IMR-90 (cell line): ENCODE measurements at regions not wholly inside any gene's neighbourhood (a gene's known extent, or its start where the extent isn't known, plus 50 kb on each side); places are given as distances from the start of the nearest gene placed in this dataset.

Experiments
- ATAC-seq: fragments of 200-7000 bp; cut with Tn5 transposase; 2 replicates; pipeline ENCODE4 v1.9.1; 2020; ENCODE audit warnings: low read depth, mild to moderate bottlenecking, moderate library complexity
- BruUV-seq: library from RNA; stranded (reverse); fragments of 400-500 nt; replicated peaks from 2 replicates; lab custom pipeline; 2021; lab: Mats Ljungman, UMichigan
- CTCF ChIA-PET: fragments of 300-600 bp; formaldehyde crosslinking; extraction: SDS; loops from one replicate; lab custom pipeline; 2021; ENCODE audit warnings: antibody characterized with exemption; lab: Yijun Ruan, JAX
- POLR2A ChIA-PET: fragments of 300-600 bp; sonication (Branson Sonifier 250); formaldehyde crosslinking; loops from one replicate; lab custom pipeline; 2022; ENCODE audit warnings: antibody characterized with exemption; ENCODE audit not compliant: unreplicated experiment; lab: Charles Lee
- DNase-seq: peaks from one replicate; pipeline ENCODE4 v3.0.0; 2013
- H2AFZ ChIP-seq: replicated peaks from 2 replicates; pipeline ENCODE3; 2013; ENCODE audit warnings: low read length, mild to moderate bottlenecking; ENCODE audit not compliant: poor library complexity
- H2AK5ac ChIP-seq: 2 replicates; pipeline ENCODE4 v1.6.1; 2013; ENCODE audit warnings: low read depth, low read length, inconsistent platforms
- H2AK9ac ChIP-seq: replicated peaks from 2 replicates; pipeline ENCODE3; 2013; ENCODE audit warnings: mild to moderate bottlenecking, low read depth, low read length, moderate library complexity; ENCODE audit not compliant: poor library complexity
- H2BK120ac ChIP-seq: 2 replicates; pipeline ENCODE4 v1.6.1; 2013; ENCODE audit warnings: low read depth, low read length, inconsistent platforms
- H2BK15ac ChIP-seq: 3 replicates; pipeline ENCODE4 v1.6.1; 2013; ENCODE audit warnings: low read depth, low read length, inconsistent platforms
- H2BK20ac ChIP-seq: 2 replicates; pipeline ENCODE4 v1.6.1; 2013; ENCODE audit warnings: low read depth, mild to moderate bottlenecking, inconsistent platforms, low read length, moderate library complexity
- H2BK5ac ChIP-seq: 2 replicates; pipeline ENCODE4 v1.6.1; 2013; ENCODE audit warnings: mild to moderate bottlenecking, low read depth, low read length, inconsistent platforms; ENCODE audit not compliant: poor library complexity, severe bottlenecking
- H3K14ac ChIP-seq: replicated peaks from 2 replicates; pipeline ENCODE4 v1.6.1; 2013; ENCODE audit warnings: low read depth, low read length, inconsistent platforms
- H3K18ac ChIP-seq: 2 replicates; pipeline ENCODE4 v1.6.1; 2013; ENCODE audit warnings: low read depth, low read length, control low read depth
- H3K23ac ChIP-seq: 2 replicates; pipeline ENCODE4 v1.6.1; 2013; ENCODE audit warnings: low read depth, low read length, inconsistent platforms
- H3K27ac ChIP-seq: 2 replicates; pipeline ENCODE4 v1.5.1; 2013; ENCODE audit warnings: mild to moderate bottlenecking, control low read depth, low read length; ENCODE audit not compliant: insufficient read depth
- H3K27me3 ChIP-seq: 2 replicates; pipeline ENCODE4 v1.6.1; 2013; ENCODE audit warnings: low read length; ENCODE audit not compliant: control insufficient read depth, insufficient read depth
- H3K36me3 ChIP-seq: 2 replicates; pipeline ENCODE4 v1.6.1; 2013; ENCODE audit warnings: low read length, mixed read lengths; ENCODE audit not compliant: control insufficient read depth, insufficient read depth
- H3K4ac ChIP-seq: 2 replicates; pipeline ENCODE4 v1.6.1; 2013; ENCODE audit warnings: low read depth, low read length, inconsistent platforms
- H3K4me1 ChIP-seq: 2 replicates; pipeline ENCODE4 v1.6.1; 2013; ENCODE audit warnings: low read length, mixed read lengths; ENCODE audit not compliant: control insufficient read depth, insufficient read depth
- H3K4me2 ChIP-seq: 2 replicates; pipeline ENCODE4 v1.6.1; 2013; ENCODE audit warnings: low read depth, mild to moderate bottlenecking, control low read depth, low read length, moderate library complexity
- H3K4me3 ChIP-seq: 2 replicates; pipeline ENCODE4 v1.5.1; 2013; ENCODE audit warnings: low read depth, mild to moderate bottlenecking, control low read depth, low read length, moderate library complexity; ENCODE audit not compliant: insufficient read depth
- H3K56ac ChIP-seq: 2 replicates; pipeline ENCODE4 v1.6.1; 2013; ENCODE audit warnings: low read length, inconsistent platforms; ENCODE audit not compliant: insufficient read depth; ENCODE audit errors: extremely low read depth
- H3K79me1 ChIP-seq, 2 experiments: 2 replicates each; pipeline ENCODE4 v1.6.1; 2013; ENCODE audit warnings: low read length in 2 of 2, inconsistent platforms in 1 of 2, low read depth in 1 of 2
- H3K9ac ChIP-seq: 2 replicates; pipeline ENCODE4 v1.6.1; 2013; ENCODE audit warnings: low read depth, low read length, control low read depth
- H3K9me1 ChIP-seq: 2 replicates; pipeline ENCODE4 v1.6.1; 2013; ENCODE audit warnings: low read length, inconsistent platforms; ENCODE audit not compliant: insufficient read depth
- H3K9me3 ChIP-seq: 2 replicates; pipeline ENCODE4 v1.6.1; 2013; ENCODE audit warnings: low read length; ENCODE audit not compliant: control insufficient read depth, insufficient read depth
- H4K20me1 ChIP-seq: 2 replicates; pipeline ENCODE4 v1.6.1; 2013; ENCODE audit warnings: low read length, inconsistent platforms; ENCODE audit not compliant: insufficient read depth
- H4K5ac ChIP-seq: 2 replicates; pipeline ENCODE4 v1.6.1; 2013; ENCODE audit warnings: mild to moderate bottlenecking, low read depth, low read length, control low read depth
- H4K8ac ChIP-seq, 2 experiments: 2 replicates each; pipeline ENCODE4 v1.6.1; 2013; ENCODE audit warnings: low read depth in 2 of 2, low read length in 2 of 2, control low read depth in 1 of 2, inconsistent platforms in 1 of 2
- H4K91ac ChIP-seq: 2 replicates; pipeline ENCODE4 v1.6.1; 2013; ENCODE audit warnings: low read depth, low read length, inconsistent platforms; ENCODE audit not compliant: insufficient read depth
- CEBPB ChIP-seq: IDR thresholded peaks from 2 replicates; pipeline ENCODE4 v1.6.1; 2012; ENCODE audit warnings: low read depth, low read length, improper control_type of control experiment
- FOS ChIP-seq: fragments of 150-350 bp; IDR thresholded peaks from 2 replicates; pipeline ENCODE4 v1.6.1; 2016; ENCODE audit warnings: low read depth, low read length
- NFE2L2 ChIP-seq: fragments of 150-350 bp; IDR thresholded peaks from 2 replicates; pipeline ENCODE4 v1.6.1; 2016; ENCODE audit warnings: low read depth, mild to moderate bottlenecking, low read length
- RAD21 ChIP-seq: IDR thresholded peaks from 2 replicates; pipeline ENCODE4 v1.6.1; 2012; ENCODE audit warnings: low read length, improper control_type of control experiment
- RCOR1 ChIP-seq: IDR thresholded peaks from 2 replicates; pipeline ENCODE4 v1.6.1; 2012; ENCODE audit warnings: mild to moderate bottlenecking, low read length, improper control_type of control experiment; ENCODE audit not compliant: insufficient replicate concordance
- RFX5 ChIP-seq: IDR thresholded peaks from 2 replicates; pipeline ENCODE4 v1.8.0; 2012; ENCODE audit warnings: low read depth, mild to moderate bottlenecking, low read length, moderate library complexity
- SMC3 ChIP-seq: fragments of 150-350 bp; IDR thresholded peaks from 2 replicates; pipeline ENCODE4 v1.6.1; 2016; ENCODE audit warnings: low read depth, mild to moderate bottlenecking, antibody characterized with exemption, low read length, moderate library complexity
- WGBS, 2 experiments: methylation state at CpG; one replicate each; pipeline versions ENCODE4 v1.1.5 to v1.1.7; 2013; ENCODE audit warnings: missing lambda C conversion rate in 2 of 2; ENCODE audit not compliant: insufficient read length in 1 of 2; ENCODE audit errors: extremely low coverage in 2 of 2; 5-methylcytosine and 5-hydroxymethylcytosine counted together
- dilution Hi-C: fragments of 300-500 bp; cut with HindIII; formaldehyde crosslinking; loops from one replicate; pipeline ENCODE4 v1.14.3; 2018; ENCODE audit warnings: low sequenced_read_pairs; ENCODE audit not compliant: unreplicated experiment
- in situ Hi-C: fragments of 300-500 bp; cut with MboI; formaldehyde crosslinking; loops from 3 replicates; pipeline ENCODE4 v1.14.3; 2019; ENCODE audit warnings: low sequenced_read_pairs, inconsistent platforms, mixed read lengths
- intact Hi-C: fragments of 100-400 bp; cut with micrococcal nuclease; formaldehyde crosslinking; loops from 2 replicates; pipeline ENCODE4 v1.10.0; 2022
- TF ChIP-seq, protein P1 (sequence below): fragments of 150-350 bp; IDR thresholded peaks from 2 replicates; pipeline ENCODE4 v1.6.1; 2017; ENCODE audit warnings: mild to moderate bottlenecking, antibody characterized with exemption, low read length, low read depth

DNA sequence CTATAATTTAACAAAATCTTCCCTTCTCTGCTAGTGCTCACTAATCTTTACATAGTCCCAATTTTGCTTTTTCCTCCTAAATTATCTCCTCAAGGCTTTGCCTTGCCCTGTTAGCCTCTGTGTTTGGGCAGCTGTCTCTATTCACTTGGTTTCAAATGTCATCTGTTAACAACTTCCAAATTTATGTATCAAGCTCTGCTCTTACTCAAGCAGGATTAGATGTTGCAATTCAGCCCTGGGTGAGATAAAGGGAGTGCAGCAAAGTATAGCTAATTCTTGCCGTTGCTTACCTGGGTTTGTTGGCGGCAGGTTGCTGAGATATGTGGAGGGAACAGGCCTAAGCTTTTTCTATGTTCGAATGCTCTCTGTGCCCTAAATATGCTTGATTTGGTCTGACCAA is 483.8 kb downstream of the DMAC1 start:
- Histone ChIP-seq H3K4ac (peak overlapping the region; percentile 43; the same call in 1 of the 2 replicates), H2AK9ac (no peak overlapping the region), H2BK5ac (peak overlapping the region; percentile 88), H2BK20ac (peak overlapping the region; percentile 33; the same call in 1 of the 2 replicates), H3K14ac (no peak overlapping the region), H3K23ac (no peak overlapping the region), H4K8ac (peak overlapping the region; percentile 20 to 93; a peak in 1 of 4 replicates), H3K79me1 (no peaks in the 10 kb centered on the region), H3K36me3 (no peaks in the 10 kb centered on the region), H4K5ac (peak overlapping the region; percentile 12; the same call in 1 of the 2 replicates), H3K4me1 (peaks cover 28% of the 10 kb centered on the region), H2BK120ac (peak overlapping the region; percentile 82; the same call in 1 of the 2 replicates), H3K56ac (no peak overlapping the region; the same call in 1 of the 2 replicates), H3K4me2 (peak overlapping the region; percentile 87), H2BK15ac (peak overlapping the region; percentile 46; the same call in 1 of the 3 replicates), H3K9me3 (peaks cover 3% of the 10 kb centered on the region), H2AK5ac (no peak overlapping the region), H3K27ac (peak overlapping the region; percentile 78), H2AFZ (no peak overlapping the region), H3K18ac (peak overlapping the region; percentile 91), H4K91ac (no peak overlapping the region), H4K20me1 (no peaks in the 10 kb centered on the region), H3K9ac (no peak overlapping the region), H3K4me3 (no peak overlapping the region), H3K27me3 (no peaks in the 10 kb centered on the region), H3K9me1 (peaks cover 6% of the 10 kb centered on the region; the same call in 1 of the 2 replicates)
- intact Hi-C loops = no loop called here
- in situ Hi-C loops = no loop called here
- ChIA-PET POLR2A (no interaction called here), CTCF (no interaction called here)
- ATAC-seq = peak; percentile 22
- DNase-seq = peak; percentile 64
- WGBS, 2 experiments = 80% methylated on average over 3 of the region's 3 CpGs; no CpG with 5 or more reads in 1 of the 2 experiments
- TF ChIP-seq SMC3 (no peak), RCOR1 (no peak), RFX5 (no peak), RAD21 (no peak), FOS (no peak), CEBPB (peak; percentile 72; the same call in 1 of the 2 replicates), NFE2L2 (no peak)
- TF ChIP-seq, protein P1, sequence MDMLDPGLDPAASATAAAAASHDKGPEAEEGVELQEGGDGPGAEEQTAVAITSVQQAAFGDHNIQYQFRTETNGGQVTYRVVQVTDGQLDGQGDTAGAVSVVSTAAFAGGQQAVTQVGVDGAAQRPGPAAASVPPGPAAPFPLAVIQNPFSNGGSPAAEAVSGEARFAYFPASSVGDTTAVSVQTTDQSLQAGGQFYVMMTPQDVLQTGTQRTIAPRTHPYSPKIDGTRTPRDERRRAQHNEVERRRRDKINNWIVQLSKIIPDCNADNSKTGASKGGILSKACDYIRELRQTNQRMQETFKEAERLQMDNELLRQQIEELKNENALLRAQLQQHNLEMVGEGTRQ = no peak
- dilution Hi-C loops = no loop called here
- BruUV-seq = no TSS peak
